Prostate gland (tissue), 2 donors: ENCODE measurements at regions not wholly inside any gene's neighbourhood (a gene's known extent, or its start where the extent isn't known, plus 50 kb on each side); places are given as distances from the start of the nearest gene placed in this dataset.

Experiments used
- DNase-seq: peaks from one replicate; pipeline ENCODE4 v3.0.0-alpha.2; 2019; ENCODE audit warnings: low spot score
- H3K27ac ChIP-seq, 2 donors: fragments of 200-600 bp; sonication (generic); 2 replicates each; pipeline ENCODE4 v1.5.1; 2017 to 2019
- H3K27me3 ChIP-seq: fragments of 200-600 bp; sonication (generic); replicated peaks from 2 replicates; pipeline ENCODE4 v1.5.1; 2019; ENCODE audit not compliant: insufficient read depth
- H3K36me3 ChIP-seq, 2 donors: fragments of 200-600 bp; sonication (generic); 1 replicate in 1 of 2; 2 replicates in 1 of 2; pipeline versions ENCODE4 v1.5.1 to v1.8.1; 2017 to 2019
- H3K4me1 ChIP-seq: fragments of 200-600 bp; sonication (generic); replicated peaks from 2 replicates; pipeline ENCODE4 v1.5.1; 2019
- H3K4me3 ChIP-seq, 2 donors: fragments of 200-600 bp; sonication (generic); 2 replicates each; pipeline ENCODE4 v1.5.1; 2017 to 2019
- H3K9me3 ChIP-seq: fragments of 200-600 bp; sonication (generic); 2 replicates; pipeline ENCODE4 v1.5.1; 2017
- POLR2A ChIP-seq: fragments of 450-650 bp; IDR thresholded peaks from one replicate; pipeline ENCODE4 v1.6.1; 2016; ENCODE audit warnings: antibody characterized with exemption, mild to moderate bottlenecking
- POLR2AphosphoS5 ChIP-seq: sonication (generic); formaldehyde crosslinking; IDR thresholded peaks from one replicate; pipeline ENCODE4 v1.6.1; 2017; ENCODE audit warnings: antibody characterized with exemption
- WGBS: methylation state at CpG from one replicate; pipeline ENCODE4 v1.1.5; 2018; 5-methylcytosine and 5-hydroxymethylcytosine counted together
- intact Hi-C: fragments of 100-400 bp; cut with DNase I; formaldehyde crosslinking; loops from one replicate; pipeline ENCODE4 v1.14.2; 2022
- TF ChIP-seq, protein P1 (sequence below), 4 experiments: fragments of 200-600 bp in 2 of 4; fragments of 450-650 bp in 2 of 4; sonication (generic) in 2 of 4; IDR thresholded peaks; 1 replicate in 3 of 4; 2 replicates in 1 of 4; pipeline ENCODE4 v1.5.1; 2016 to 2019; ENCODE audit warnings: antibody characterized with exemption in 4 of 4, mild to moderate bottlenecking in 2 of 4, moderate library complexity in 2 of 4

DNA sequence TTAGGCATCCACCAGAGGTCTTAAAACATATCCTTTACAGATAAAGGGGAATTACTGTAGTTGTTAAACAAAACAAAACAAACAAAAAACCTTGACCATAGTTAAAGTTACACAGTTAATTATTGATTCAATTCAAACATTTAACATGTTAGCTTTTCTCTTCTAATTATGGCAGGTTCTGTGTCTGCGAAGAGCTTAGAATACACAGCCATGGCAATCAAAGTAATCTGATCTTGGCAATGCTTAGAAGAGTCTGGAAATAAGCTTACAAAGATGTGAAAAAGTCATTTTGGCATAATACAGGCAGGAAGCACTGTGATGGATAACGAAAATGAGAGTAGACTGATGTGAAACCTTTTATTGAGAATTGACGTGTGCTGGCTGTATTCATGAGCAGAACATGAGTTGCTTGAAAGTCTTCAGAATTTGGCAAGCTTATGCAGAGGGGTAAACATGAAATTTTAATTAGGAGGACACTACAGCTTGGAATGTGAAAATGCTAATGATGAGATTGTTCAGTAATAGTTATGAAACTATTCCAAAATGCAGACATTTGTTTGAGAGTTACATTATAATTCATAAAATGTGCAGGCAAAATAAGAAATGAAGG lies 629.6 kb downstream of the FSCB start:
- Histone ChIP-seq H3K27ac (no peak overlapping the region), H3K27me3 (no peaks in the 10 kb centered on the region), H3K4me3 (no peak overlapping the region), H3K9me3 (no peaks in the 10 kb centered on the region), H3K36me3 (no peaks in the 10 kb centered on the region), H3K4me1 (no peaks in the 10 kb centered on the region)
- WGBS, result 8% methylated on average over 3 of the region's 3 CpGs
- TF ChIP-seq, protein P1, sequence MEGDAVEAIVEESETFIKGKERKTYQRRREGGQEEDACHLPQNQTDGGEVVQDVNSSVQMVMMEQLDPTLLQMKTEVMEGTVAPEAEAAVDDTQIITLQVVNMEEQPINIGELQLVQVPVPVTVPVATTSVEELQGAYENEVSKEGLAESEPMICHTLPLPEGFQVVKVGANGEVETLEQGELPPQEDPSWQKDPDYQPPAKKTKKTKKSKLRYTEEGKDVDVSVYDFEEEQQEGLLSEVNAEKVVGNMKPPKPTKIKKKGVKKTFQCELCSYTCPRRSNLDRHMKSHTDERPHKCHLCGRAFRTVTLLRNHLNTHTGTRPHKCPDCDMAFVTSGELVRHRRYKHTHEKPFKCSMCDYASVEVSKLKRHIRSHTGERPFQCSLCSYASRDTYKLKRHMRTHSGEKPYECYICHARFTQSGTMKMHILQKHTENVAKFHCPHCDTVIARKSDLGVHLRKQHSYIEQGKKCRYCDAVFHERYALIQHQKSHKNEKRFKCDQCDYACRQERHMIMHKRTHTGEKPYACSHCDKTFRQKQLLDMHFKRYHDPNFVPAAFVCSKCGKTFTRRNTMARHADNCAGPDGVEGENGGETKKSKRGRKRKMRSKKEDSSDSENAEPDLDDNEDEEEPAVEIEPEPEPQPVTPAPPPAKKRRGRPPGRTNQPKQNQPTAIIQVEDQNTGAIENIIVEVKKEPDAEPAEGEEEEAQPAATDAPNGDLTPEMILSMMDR (IDR thresholded peaks at IDR 0.05), result no peak
- no peak for TF ChIP-seq POLR2A
- no peak for TF ChIP-seq POLR2AphosphoS5
- no peak for DNase-seq
- intact Hi-C loops, result no loop called here

DNA sequence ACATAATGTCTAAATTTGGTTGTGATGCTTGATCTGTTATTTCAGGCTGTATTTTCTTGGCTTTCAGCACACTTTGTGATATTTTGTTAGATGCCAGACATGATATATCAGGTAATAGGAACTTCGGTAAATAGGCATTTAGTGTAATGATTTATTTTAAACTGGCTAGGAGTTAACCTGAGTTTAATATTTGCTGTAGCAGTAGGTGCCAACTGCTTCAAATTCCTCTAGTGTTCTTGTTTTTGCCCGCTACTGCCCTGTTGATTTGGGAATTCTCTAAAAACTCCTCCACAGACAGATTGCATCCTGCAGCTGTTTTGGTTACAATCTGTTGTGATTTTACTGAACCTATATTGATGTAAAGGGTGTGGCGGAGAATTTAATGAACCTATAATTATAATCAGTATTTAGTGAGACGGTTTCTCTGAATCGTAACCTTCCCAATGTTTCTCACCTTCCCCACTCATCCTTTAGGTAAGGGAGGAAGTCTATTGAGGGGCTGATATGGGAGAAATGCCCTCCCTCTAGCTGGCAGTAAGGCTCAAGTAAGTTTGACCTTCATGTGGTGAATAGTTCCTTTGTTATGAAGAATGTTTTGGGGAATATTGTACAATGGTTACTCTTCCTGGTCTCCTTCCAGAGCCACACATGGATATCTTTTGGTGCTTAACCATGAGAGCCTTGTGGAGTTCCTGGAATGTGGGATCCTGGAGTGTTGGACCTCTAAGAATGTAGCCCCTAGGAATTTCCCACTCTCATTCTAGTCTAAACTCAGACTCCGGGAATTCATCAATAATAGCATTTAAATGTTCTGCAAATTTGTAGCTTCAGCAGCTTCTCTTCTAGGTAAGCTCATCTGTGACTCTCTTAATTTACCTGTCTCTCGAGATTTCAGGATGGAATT lies 634.1 kb downstream of the FSCB start:
- Histone ChIP-seq H3K27me3 (no peaks in the 10 kb centered on the region), H3K9me3 (no peaks in the 10 kb centered on the region), H3K36me3 (no peaks in the 10 kb centered on the region), H3K4me1 (no peaks in the 10 kb centered on the region), H3K27ac (no peak overlapping the region), H3K4me3 (no peak overlapping the region)
- TF ChIP-seq, protein P1 (IDR thresholded peaks at IDR 0.05), result no peak
- TF ChIP-seq POLR2A, result no peak
- no peak for TF ChIP-seq POLR2AphosphoS5
- no peak for DNase-seq
- WGBS, result 69% methylated on average over 7 of the region's 7 CpGs
- intact Hi-C loops, result no loop called here

DNA sequence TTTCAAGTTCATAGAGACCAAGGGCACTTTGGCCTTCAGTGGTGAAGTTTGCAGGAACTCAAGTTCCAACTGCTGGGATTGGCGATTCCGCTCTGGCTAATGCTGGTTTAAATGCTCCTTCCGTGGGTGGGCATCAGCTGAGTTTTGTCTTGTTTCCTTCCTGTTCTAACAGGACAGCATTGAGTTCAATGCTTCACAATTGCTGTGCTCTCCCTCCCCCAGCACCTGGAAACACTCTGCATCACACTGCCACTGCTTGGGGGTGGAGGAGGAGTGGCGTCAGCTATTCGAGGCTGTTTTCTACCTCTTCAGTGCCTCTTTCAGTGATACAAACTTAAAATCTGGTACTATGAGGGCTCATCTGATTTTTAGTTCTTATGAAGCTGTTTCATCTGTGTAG lies 634.9 kb downstream of the FSCB start:
- intact Hi-C loops, result no loop called here
- DNase-seq, result no peak
- Histone ChIP-seq H3K27ac (no peak overlapping the region), H3K9me3 (no peaks in the 10 kb centered on the region), H3K4me3 (no peak overlapping the region), H3K4me1 (no peaks in the 10 kb centered on the region), H3K36me3 (no peaks in the 10 kb centered on the region), H3K27me3 (no peaks in the 10 kb centered on the region)
- TF ChIP-seq POLR2A (no peak), POLR2AphosphoS5 (no peak)
- TF ChIP-seq, protein P1 (IDR thresholded peaks at IDR 0.05), result no peak
- 84% methylated on average over 5 of the region's 5 CpGs for WGBS

DNA sequence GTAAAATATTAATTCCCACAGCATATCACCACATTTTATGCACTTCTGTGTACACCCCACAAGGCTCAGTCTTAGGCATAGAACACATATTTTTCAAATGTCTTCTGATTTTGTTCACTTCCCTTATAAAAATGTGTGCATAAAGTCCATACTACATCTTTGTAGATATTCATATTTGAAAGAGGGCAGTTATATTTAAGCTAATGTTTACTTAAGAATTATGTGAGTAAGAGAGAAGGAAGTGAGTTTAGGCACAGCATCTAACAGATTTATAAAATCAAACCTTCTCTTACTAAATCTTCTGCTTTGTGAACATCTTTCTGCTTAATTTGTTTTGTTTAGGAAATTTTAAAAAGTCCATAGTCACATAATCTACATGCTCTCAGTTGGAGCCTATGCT lies 648.1 kb downstream of the FSCB start:
- H3K27me3 ChIP-seq, result no peaks in the 10 kb centered on the region
- H3K36me3 ChIP-seq, result no peaks in the 10 kb centered on the region
- TF ChIP-seq POLR2AphosphoS5 (no peak), POLR2A (no peak)
- TF ChIP-seq, protein P1 (IDR thresholded peaks at IDR 0.05), result no peak
- no peak overlapping the region for H3K27ac ChIP-seq
- H3K4me1 ChIP-seq, result no peaks in the 10 kb centered on the region
- DNase-seq, result no peak
- no peak overlapping the region for H3K4me3 ChIP-seq
- intact Hi-C loops, result no loop called here
- H3K9me3 ChIP-seq, result no peaks in the 10 kb centered on the region

DNA sequence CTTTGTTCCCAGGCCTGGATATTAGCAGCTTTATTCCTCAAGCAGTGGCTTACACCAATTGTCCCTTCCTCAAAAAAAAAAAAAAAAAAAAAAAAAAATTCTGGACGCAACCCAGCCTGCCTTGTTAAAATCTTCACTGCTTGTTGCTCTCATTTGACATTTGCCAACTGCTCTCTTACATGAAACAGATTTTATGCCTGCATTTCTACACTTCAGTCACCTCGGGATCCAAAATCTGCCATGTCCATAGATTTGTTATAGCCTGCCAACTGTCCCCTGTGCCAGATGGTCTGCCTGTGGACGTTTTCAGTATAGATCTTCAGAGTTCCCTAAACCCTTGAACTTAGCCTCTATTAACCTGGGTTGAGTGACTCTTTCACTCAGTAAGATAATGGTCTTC lies 651.5 kb downstream of the FSCB start:
- DNase-seq, result no peak
- intact Hi-C loops, result no loop called here
- no peak overlapping the region for H3K4me3 ChIP-seq
- no peak for TF ChIP-seq POLR2A
- no peak for TF ChIP-seq POLR2AphosphoS5
- TF ChIP-seq, protein P1 (IDR thresholded peaks at IDR 0.05), result no peak
- 15% methylated on average over 3 of the region's 3 CpGs for WGBS
- no peaks in the 10 kb centered on the region for H3K4me1 ChIP-seq
- no peaks in the 10 kb centered on the region for H3K9me3 ChIP-seq
- no peaks in the 10 kb centered on the region for H3K36me3 ChIP-seq
- H3K27me3 ChIP-seq, result no peaks in the 10 kb centered on the region
- H3K27ac ChIP-seq, result no peak overlapping the region
